ENCODE measurements at regions not wholly inside any gene's neighbourhood (a gene's known extent, or its start where the extent isn't known, plus 50 kb on each side); places are given as distances from the start of the nearest gene placed in this dataset.
"Not testable (repeated sequence)": the region's sequence is repeated elsewhere in the genome, so short reads cannot be mapped to it uniquely, and the experiment has no call there.

- no peak overlapping the region for H3K9ac ChIP-seq (ENCODE audit: low read length in 5 of 5)
- H3K36me3 ChIP-seq (ENCODE audit: control insufficient read depth in 5 of 5, insufficient read depth in 5 of 5, low read length in 5 of 5), result no peaks in the 10 kb centered on the region
- H3K4me1 ChIP-seq (ENCODE audit: control insufficient read depth in 5 of 5, insufficient read depth in 5 of 5, low read length in 5 of 5), result no peaks in the 10 kb centered on the region
- no peak overlapping the region for H3K4me3 ChIP-seq (ENCODE audit: low read depth in 1 of 5, low read length in 5 of 5)
- H3K9me3 ChIP-seq (ENCODE audit: control insufficient read depth in 5 of 5, low read length in 5 of 5), result peaks cover 0 to 11% (median 8%) of the 10 kb centered on the region in 5 donors
- H3K27ac ChIP-seq (ENCODE audit: low read depth, low read length), result no peak overlapping the region
- no peaks in the 10 kb centered on the region for H3K27me3 ChIP-seq (ENCODE audit: control insufficient read depth in 5 of 5, insufficient read depth in 4 of 5, low read length in 5 of 5)
These were observed 474.5 kb downstream of the TMEM114 start for GRCh38 chr16:8115814-8116213.

- H3K9me3 ChIP-seq (ENCODE audit: control insufficient read depth in 5 of 5, low read length in 5 of 5); H3K27ac ChIP-seq (ENCODE audit: low read depth, low read length); H3K4me3 ChIP-seq (ENCODE audit: low read depth in 1 of 5, low read length in 5 of 5); H3K4me1 ChIP-seq (ENCODE audit: control insufficient read depth in 5 of 5, insufficient read depth in 5 of 5, low read length in 5 of 5); H3K36me3 ChIP-seq (ENCODE audit: control insufficient read depth in 5 of 5, insufficient read depth in 5 of 5, low read length in 5 of 5); H3K9ac ChIP-seq (ENCODE audit: low read length in 5 of 5); H3K27me3 ChIP-seq (ENCODE audit: control insufficient read depth in 5 of 5, insufficient read depth in 4 of 5, low read length in 5 of 5): not testable (repeated sequence)
These were observed 475.4 kb downstream of the TMEM114 start for GRCh38 chr16:8114941-8115340.

- Histone ChIP-seq H3K4me1 (ENCODE audit: control insufficient read depth in 5 of 5, insufficient read depth in 5 of 5, low read length in 5 of 5) (no peaks in the 10 kb centered on the region), H3K4me3 (ENCODE audit: low read depth in 1 of 5, low read length in 5 of 5) (no peak overlapping the region), H3K36me3 (ENCODE audit: control insufficient read depth in 5 of 5, insufficient read depth in 5 of 5, low read length in 5 of 5) (no peaks in the 10 kb centered on the region), H3K27me3 (ENCODE audit: control insufficient read depth in 5 of 5, insufficient read depth in 4 of 5, low read length in 5 of 5) (no peaks in the 10 kb centered on the region), H3K27ac (ENCODE audit: low read depth, low read length) (no peak overlapping the region), H3K9ac (ENCODE audit: low read length in 5 of 5) (no peak overlapping the region), H3K9me3 (ENCODE audit: control insufficient read depth in 5 of 5, low read length in 5 of 5) (peaks cover 0 to 12% (median 2%) of the 10 kb centered on the region in 5 donors)
These were observed 476.5 kb downstream of the TMEM114 start for GRCh38 chr16:8113843-8114242.

GRCh38 chr16:8110572-8111514 is 479.5 kb downstream of the TMEM114 start:
- Histone ChIP-seq H3K4me3 (ENCODE audit: low read depth in 1 of 5, low read length in 5 of 5) (no peak overlapping the region), H3K9ac (ENCODE audit: low read length in 5 of 5) (no peak overlapping the region), H3K9me3 (ENCODE audit: control insufficient read depth in 5 of 5, low read length in 5 of 5) (peaks cover 0 to 12% (median 2%) of the 10 kb centered on the region in 5 donors), H3K4me1 (ENCODE audit: control insufficient read depth in 5 of 5, insufficient read depth in 5 of 5, low read length in 5 of 5) (no peaks in the 10 kb centered on the region), H3K27ac (ENCODE audit: low read depth, low read length) (no peak overlapping the region), H3K27me3 (ENCODE audit: control insufficient read depth in 5 of 5, insufficient read depth in 4 of 5, low read length in 5 of 5) (no peaks in the 10 kb centered on the region), H3K36me3 (ENCODE audit: control insufficient read depth in 5 of 5, insufficient read depth in 5 of 5, low read length in 5 of 5) (no peaks in the 10 kb centered on the region)

- no peak overlapping the region for H3K27ac ChIP-seq (ENCODE audit: low read depth, low read length)
- no peak overlapping the region for H3K4me3 ChIP-seq (ENCODE audit: low read depth in 1 of 5, low read length in 5 of 5)
- no peaks in the 10 kb centered on the region for H3K4me1 ChIP-seq (ENCODE audit: control insufficient read depth in 5 of 5, insufficient read depth in 5 of 5, low read length in 5 of 5)
- H3K27me3 ChIP-seq (ENCODE audit: control insufficient read depth in 5 of 5, insufficient read depth in 4 of 5, low read length in 5 of 5), result no peaks in the 10 kb centered on the region
- no peaks in the 10 kb centered on the region for H3K36me3 ChIP-seq (ENCODE audit: control insufficient read depth in 5 of 5, insufficient read depth in 5 of 5, low read length in 5 of 5)
- peaks cover 0 to 12% (median 2%) of the 10 kb centered on the region in 5 donors for H3K9me3 ChIP-seq (ENCODE audit: control insufficient read depth in 5 of 5, low read length in 5 of 5)
- no peak overlapping the region for H3K9ac ChIP-seq (ENCODE audit: low read length in 5 of 5)
These were observed 480.6 kb downstream of the TMEM114 start for GRCh38 chr16:8109510-8110369.

- Histone ChIP-seq H3K4me3 (ENCODE audit: low read depth in 1 of 5, low read length in 5 of 5) (no peak overlapping the region), H3K36me3 (ENCODE audit: control insufficient read depth in 5 of 5, insufficient read depth in 5 of 5, low read length in 5 of 5) (no peaks in the 10 kb centered on the region), H3K27me3 (ENCODE audit: control insufficient read depth in 5 of 5, insufficient read depth in 4 of 5, low read length in 5 of 5) (no peaks in the 10 kb centered on the region), H3K9me3 (ENCODE audit: control insufficient read depth in 5 of 5, low read length in 5 of 5) (peaks cover 0 to 12% (median 2%) of the 10 kb centered on the region in 5 donors), H3K9ac (ENCODE audit: low read length in 5 of 5) (no peak overlapping the region), H3K27ac (ENCODE audit: low read depth, low read length) (no peak overlapping the region), H3K4me1 (ENCODE audit: control insufficient read depth in 5 of 5, insufficient read depth in 5 of 5, low read length in 5 of 5) (no peaks in the 10 kb centered on the region)
These were observed 481.3 kb downstream of the TMEM114 start for GRCh38 chr16:8108991-8109509.

GRCh38 chr16:8107296-8107695 is 483.0 kb downstream of the TMEM114 start:
- no peaks in the 10 kb centered on the region for H3K4me1 ChIP-seq (ENCODE audit: control insufficient read depth in 5 of 5, insufficient read depth in 5 of 5, low read length in 5 of 5)
- H3K36me3 ChIP-seq (ENCODE audit: control insufficient read depth in 5 of 5, insufficient read depth in 5 of 5, low read length in 5 of 5), result no peaks in the 10 kb centered on the region
- peaks cover 0 to 5% (median 2%) of the 10 kb centered on the region in 5 donors for H3K9me3 ChIP-seq (ENCODE audit: control insufficient read depth in 5 of 5, low read length in 5 of 5)
- H3K27ac ChIP-seq (ENCODE audit: low read depth, low read length), result no peak overlapping the region
- H3K9ac ChIP-seq (ENCODE audit: low read length in 5 of 5), result no peak overlapping the region
- H3K27me3 ChIP-seq (ENCODE audit: control insufficient read depth in 5 of 5, insufficient read depth in 4 of 5, low read length in 5 of 5), result no peaks in the 10 kb centered on the region
- no peak overlapping the region for H3K4me3 ChIP-seq (ENCODE audit: low read depth in 1 of 5, low read length in 5 of 5)

GRCh38 chr16:8103649-8104289 is 486.5 kb downstream of the TMEM114 start:
- Histone ChIP-seq H3K4me3 (ENCODE audit: low read depth in 1 of 5, low read length in 5 of 5) (no peak overlapping the region), H3K9ac (ENCODE audit: low read length in 5 of 5) (no peak overlapping the region), H3K27ac (ENCODE audit: low read depth, low read length) (no peak overlapping the region), H3K36me3 (ENCODE audit: control insufficient read depth in 5 of 5, insufficient read depth in 5 of 5, low read length in 5 of 5) (no peaks in the 10 kb centered on the region), H3K27me3 (ENCODE audit: control insufficient read depth in 5 of 5, insufficient read depth in 4 of 5, low read length in 5 of 5) (no peaks in the 10 kb centered on the region), H3K9me3 (ENCODE audit: control insufficient read depth in 5 of 5, low read length in 5 of 5) (peaks cover 0 to 5% (median 0%) of the 10 kb centered on the region in 5 donors), H3K4me1 (ENCODE audit: control insufficient read depth in 5 of 5, insufficient read depth in 5 of 5, low read length in 5 of 5) (no peaks in the 10 kb centered on the region)

GRCh38 chr16:8099586-8099985 is 490.7 kb downstream of the TMEM114 start:
- Histone ChIP-seq H3K4me1 (ENCODE audit: control insufficient read depth in 5 of 5, insufficient read depth in 5 of 5, low read length in 5 of 5) (no peaks in the 10 kb centered on the region), H3K9me3 (ENCODE audit: control insufficient read depth in 5 of 5, low read length in 5 of 5) (peaks cover 0 to 13% (median 0%) of the 10 kb centered on the region in 5 donors), H3K27ac (ENCODE audit: low read depth, low read length) (no peak overlapping the region), H3K36me3 (ENCODE audit: control insufficient read depth in 5 of 5, insufficient read depth in 5 of 5, low read length in 5 of 5) (no peaks in the 10 kb centered on the region), H3K9ac (ENCODE audit: low read length in 5 of 5) (no peak overlapping the region), H3K27me3 (ENCODE audit: control insufficient read depth in 5 of 5, insufficient read depth in 4 of 5, low read length in 5 of 5) (no peaks in the 10 kb centered on the region), H3K4me3 (ENCODE audit: low read depth in 1 of 5, low read length in 5 of 5) (no peak overlapping the region)

Data from subcutaneous abdominal adipose tissue (tissue), 5 donors.